ENCODE measurements at regions not wholly inside any gene's neighbourhood (a gene's known extent, or its start where the extent isn't known, plus 50 kb on each side); places are given as distances from the start of the nearest gene placed in this dataset.

GRCh38 chr6:94622783-94623182 is 954.6 kb upstream of the MANEA start:
- no peak for TF ChIP-seq CEBPB (IDR thresholded peaks at IDR 0.05)
- no peak for TF ChIP-seq TCF12 (IDR thresholded peaks at IDR 0.05; ENCODE audit: low read depth)

- no peak for TF ChIP-seq CREB1 (IDR thresholded peaks at IDR 0.05; ENCODE audit: low read depth)
- no peak for TF ChIP-seq NFIC (IDR thresholded peaks at IDR 0.05)
- TF ChIP-seq TCF12 (IDR thresholded peaks at IDR 0.05; ENCODE audit: low read depth) = no peak
- no peak for TF ChIP-seq EGR1 (IDR thresholded peaks at IDR 0.05)
- TF ChIP-seq FOXM1 (IDR thresholded peaks at IDR 0.05; ENCODE audit: borderline replicate concordance, low read depth) = no peak
- TF ChIP-seq, protein P1, sequence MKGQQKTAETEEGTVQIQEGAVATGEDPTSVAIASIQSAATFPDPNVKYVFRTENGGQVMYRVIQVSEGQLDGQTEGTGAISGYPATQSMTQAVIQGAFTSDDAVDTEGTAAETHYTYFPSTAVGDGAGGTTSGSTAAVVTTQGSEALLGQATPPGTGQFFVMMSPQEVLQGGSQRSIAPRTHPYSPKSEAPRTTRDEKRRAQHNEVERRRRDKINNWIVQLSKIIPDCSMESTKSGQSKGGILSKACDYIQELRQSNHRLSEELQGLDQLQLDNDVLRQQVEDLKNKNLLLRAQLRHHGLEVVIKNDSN (IDR thresholded peaks at IDR 0.05) = no peak
Measured at GRCh38 chr6:94600636-94601035, 976.7 kb upstream of the MANEA start.

DNA sequence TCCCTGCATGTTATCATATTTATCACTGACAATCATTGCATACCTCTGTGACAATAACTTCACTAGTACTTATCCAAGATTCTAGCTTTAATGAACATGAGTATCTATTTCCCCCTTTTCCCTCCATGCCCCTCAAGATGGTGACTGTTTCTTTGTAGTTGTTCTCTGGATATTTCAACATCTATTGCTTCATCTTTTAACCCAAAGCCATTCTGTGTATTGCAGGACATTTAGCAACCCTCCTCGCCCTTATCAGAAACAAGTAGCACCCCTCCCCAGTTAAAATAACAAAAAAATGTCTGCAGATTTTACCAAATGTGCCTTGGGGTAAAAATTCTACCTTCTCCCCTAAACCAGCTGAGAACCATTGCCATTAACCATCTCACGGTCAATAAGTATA is 979.8 kb upstream of the MANEA start:
- TF ChIP-seq REST (IDR thresholded peaks at IDR 0.05; ENCODE audit: low read depth) (no peak), TEAD4 (IDR thresholded peaks at IDR 0.05) (no peak), EGR1 (IDR thresholded peaks at IDR 0.05) (no peak), CREB1 (IDR thresholded peaks at IDR 0.05; ENCODE audit: low read depth) (no peak), TCF12 (IDR thresholded peaks at IDR 0.05; ENCODE audit: low read depth) (no peak), YY1 (IDR thresholded peaks at IDR 0.05; ENCODE audit: low read depth) (no peak), NFIC (IDR thresholded peaks at IDR 0.05) (no peak), TAF1 (IDR thresholded peaks at IDR 0.05; ENCODE audit: low read depth) (no peak)
- TF ChIP-seq, protein P1 (IDR thresholded peaks at IDR 0.05) = no peak

DNA sequence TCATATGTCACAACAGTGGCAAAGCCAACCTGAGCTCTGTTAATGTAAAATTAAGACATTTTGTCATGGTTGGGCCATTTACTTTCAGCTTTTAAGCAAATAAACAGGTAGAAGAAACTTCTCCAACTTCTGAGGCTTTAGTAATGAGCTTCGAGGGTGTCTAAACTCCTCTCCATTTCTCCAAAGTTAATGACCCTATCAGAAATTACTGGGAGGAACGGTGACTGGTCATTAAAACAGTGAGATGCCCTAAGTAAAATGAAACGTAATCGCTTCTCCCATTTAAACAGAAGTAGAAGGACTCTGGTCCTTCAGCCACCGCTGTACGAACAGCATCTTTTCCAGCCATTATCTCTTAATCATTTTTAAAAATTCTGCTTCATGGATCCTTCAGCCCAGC is 986.9 kb upstream of the MANEA start:
- TF ChIP-seq REST (IDR thresholded peaks at IDR 0.05; ENCODE audit: low read depth) (no peak), ZBTB7A (IDR thresholded peaks at IDR 0.05; ENCODE audit: low read depth) (no peak), NFIC (IDR thresholded peaks at IDR 0.05) (no peak), EP300 (IDR thresholded peaks at IDR 0.05; ENCODE audit: borderline replicate concordance) (no peak), TAF1 (IDR thresholded peaks at IDR 0.05; ENCODE audit: low read depth) (no peak), EGR1 (IDR thresholded peaks at IDR 0.05) (no peak), YY1 (IDR thresholded peaks at IDR 0.05; ENCODE audit: low read depth) (no peak), TCF12 (IDR thresholded peaks at IDR 0.05; ENCODE audit: low read depth) (no peak), MAX (IDR thresholded peaks at IDR 0.05) (no peak), RAD21 (IDR thresholded peaks at IDR 0.05; ENCODE audit: low read depth) (no peak), CREB1 (IDR thresholded peaks at IDR 0.05; ENCODE audit: low read depth) (no peak), TEAD4 (IDR thresholded peaks at IDR 0.05) (no peak), FOXM1 (IDR thresholded peaks at IDR 0.05; ENCODE audit: borderline replicate concordance, low read depth) (no peak), CEBPB (IDR thresholded peaks at IDR 0.05) (no peak)
- TF ChIP-seq, protein P1 (IDR thresholded peaks at IDR 0.05) = no peak

DNA sequence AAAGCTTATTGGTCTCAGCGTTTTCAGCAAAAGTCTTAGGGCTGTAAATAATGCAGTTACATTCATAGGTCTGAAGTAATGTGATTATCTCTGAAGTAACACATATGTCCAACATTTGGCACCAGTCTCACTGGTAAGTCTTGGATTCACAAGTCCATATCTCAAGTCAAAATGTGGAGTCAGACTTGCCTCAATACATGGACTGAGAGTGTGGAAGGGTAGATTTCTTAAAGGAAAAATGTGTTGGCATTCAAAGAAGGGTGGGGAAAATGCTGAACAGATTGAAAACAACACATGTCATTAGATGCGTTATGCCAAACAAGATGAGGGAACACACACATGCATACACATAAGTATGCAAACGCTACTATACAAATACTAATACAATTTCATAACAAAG is 989.0 kb upstream of the MANEA start:
- no peak for TF ChIP-seq TCF12 (IDR thresholded peaks at IDR 0.05; ENCODE audit: low read depth)
- no peak for TF ChIP-seq ZBTB7A (IDR thresholded peaks at IDR 0.05; ENCODE audit: low read depth)
- TF ChIP-seq NFIC (IDR thresholded peaks at IDR 0.05) = no peak
- TF ChIP-seq, protein P1 (IDR thresholded peaks at IDR 0.05) = no peak
- TF ChIP-seq EGR1 (IDR thresholded peaks at IDR 0.05) = no peak
- no peak for TF ChIP-seq CEBPB (IDR thresholded peaks at IDR 0.05)
- TF ChIP-seq YY1 (IDR thresholded peaks at IDR 0.05; ENCODE audit: low read depth) = no peak
- no peak for TF ChIP-seq EP300 (IDR thresholded peaks at IDR 0.05; ENCODE audit: borderline replicate concordance)
- no peak for TF ChIP-seq FOXM1 (IDR thresholded peaks at IDR 0.05; ENCODE audit: borderline replicate concordance, low read depth)
- no peak for TF ChIP-seq TEAD4 (IDR thresholded peaks at IDR 0.05)
- no peak for TF ChIP-seq TAF1 (IDR thresholded peaks at IDR 0.05; ENCODE audit: low read depth)
- TF ChIP-seq CREB1 (IDR thresholded peaks at IDR 0.05; ENCODE audit: low read depth) = no peak
- TF ChIP-seq MAX (IDR thresholded peaks at IDR 0.05) = no peak
- TF ChIP-seq RAD21 (IDR thresholded peaks at IDR 0.05; ENCODE audit: low read depth) = no peak
- no peak for TF ChIP-seq REST (IDR thresholded peaks at IDR 0.05; ENCODE audit: low read depth)
